DOHH2 (cell line): ENCODE measurements at regions not wholly inside any gene's neighbourhood (a gene's known extent, or its start where the extent isn't known, plus 50 kb on each side); places are given as distances from the start of the nearest gene placed in this dataset.

ENCODE experiments used
- H3F3A ChIP-seq: fragments of 200-600 bp; sonication (generic), shearing (Covaris generic); 2 replicates; pipeline ENCODE4 v1.6.0; 2016; ENCODE audit warnings: antibody characterized with exemption, mild to moderate bottlenecking; ENCODE audit not compliant: control insufficient read depth, insufficient read depth
- H3K27ac ChIP-seq: fragments of 200-600 bp; sonication (generic); 2 replicates; pipeline ENCODE4 v1.5.1; 2014; ENCODE audit warnings: low read depth, mild to moderate bottlenecking, low read length, moderate library complexity
- H3K27me3 ChIP-seq: fragments of 200-600 bp; sonication (generic); 2 replicates; pipeline ENCODE4 v1.6.1; 2014; ENCODE audit warnings: mild to moderate bottlenecking, low read length, mixed read lengths; ENCODE audit not compliant: control insufficient read depth
- H3K36me3 ChIP-seq: fragments of 200-600 bp; sonication (generic); 2 replicates; pipeline ENCODE4 v1.6.1; 2014; ENCODE audit warnings: mild to moderate bottlenecking, low read length, moderate library complexity, mixed read lengths; ENCODE audit not compliant: control insufficient read depth
- H3K4me1 ChIP-seq: fragments of 200-600 bp; sonication (generic); 2 replicates; pipeline ENCODE4 v1.6.1; 2014; ENCODE audit warnings: mild to moderate bottlenecking, low read length, mixed read lengths; ENCODE audit not compliant: control insufficient read depth
- H3K4me2 ChIP-seq: fragments of 200-600 bp; sonication (generic); 2 replicates; pipeline ENCODE4 v1.6.0; 2014; ENCODE audit warnings: mild to moderate bottlenecking, low read length, moderate library complexity
- H3K4me3 ChIP-seq: fragments of 200-600 bp; sonication (generic); 2 replicates; pipeline ENCODE4 v1.5.1; 2014; ENCODE audit warnings: mild to moderate bottlenecking, low read length, mixed read lengths
- H3K79me2 ChIP-seq: fragments of 200-600 bp; sonication (generic); 2 replicates; pipeline ENCODE4 v1.6.1; 2014; ENCODE audit warnings: mild to moderate bottlenecking, low read length, mixed read lengths; ENCODE audit not compliant: control insufficient read depth
- H3K9me2 ChIP-seq: fragments of 200-600 bp; sonication (generic); replicated peaks from 2 replicates; pipeline ENCODE4 v1.6.1; 2014; ENCODE audit warnings: mild to moderate bottlenecking, low read length, mixed read lengths; ENCODE audit not compliant: control insufficient read depth
- H3K9me3 ChIP-seq: fragments of 200-600 bp; sonication (generic); 2 replicates; pipeline ENCODE4 v1.6.1; 2014; ENCODE audit warnings: antibody characterized with exemption, low read length, mixed read lengths; ENCODE audit not compliant: control insufficient read depth, insufficient read depth
- H4K20me1 ChIP-seq: fragments of 200-600 bp; sonication (generic); 2 replicates; pipeline ENCODE4 v1.6.0; 2014; ENCODE audit warnings: low read depth, mild to moderate bottlenecking, antibody characterized with exemption, low read length, moderate library complexity; ENCODE audit not compliant: control insufficient read depth, insufficient read depth
- CTCF ChIP-seq: fragments of 200-600 bp; sonication (generic); IDR thresholded peaks from one replicate; pipeline ENCODE4 v1.5.1; 2014; ENCODE audit warnings: antibody characterized with exemption, mild to moderate bottlenecking, low read depth, low read length; ENCODE audit not compliant: poor library complexity, severe bottlenecking
- EZH2phosphoT487 ChIP-seq: fragments of 200-600 bp; sonication (generic); IDR thresholded peaks from 2 replicates; pipeline ENCODE4 v1.6.1; 2017; ENCODE audit warnings: borderline replicate concordance, mild to moderate bottlenecking, antibody characterized with exemption, low read length, moderate library complexity, mixed read lengths

GRCh38 chrX:20374900-20375438 is 108.3 kb upstream of the RPS6KA3 start:
- Histone ChIP-seq H4K20me1 (no peaks in the 10 kb centered on the region), H3K4me1 (peaks cover 10% of the 10 kb centered on the region), H3K4me2 (peak overlapping the region; percentile 18; the same call in 1 of the 2 replicates), H3K9me3 (no peaks in the 10 kb centered on the region), H3K79me2 (no peaks in the 10 kb centered on the region), H3K36me3 (no peaks in the 10 kb centered on the region), H3K9me2 (no peaks in the 10 kb centered on the region), H3K27me3 (no peaks in the 10 kb centered on the region), H3K4me3 (no peak overlapping the region), H3F3A (no peaks in the 10 kb centered on the region; the same call in 1 of the 2 replicates), H3K27ac (no peak overlapping the region)
- no peak for TF ChIP-seq EZH2phosphoT487
- TF ChIP-seq CTCF = no peak

GRCh38 chrX:20374450-20374849 is 107.7 kb upstream of the RPS6KA3 start:
- no peak overlapping the region for H3K27ac ChIP-seq
- no peaks in the 10 kb centered on the region for H3K9me3 ChIP-seq
- H3F3A ChIP-seq = no peaks in the 10 kb centered on the region; the same call in 1 of the 2 replicates
- no peak overlapping the region for H3K4me3 ChIP-seq
- H3K9me2 ChIP-seq = no peaks in the 10 kb centered on the region
- no peaks in the 10 kb centered on the region for H3K36me3 ChIP-seq
- no peaks in the 10 kb centered on the region for H4K20me1 ChIP-seq
- H3K4me1 ChIP-seq = peaks cover 10% of the 10 kb centered on the region
- no peak overlapping the region for H3K4me2 ChIP-seq
- H3K79me2 ChIP-seq = no peaks in the 10 kb centered on the region
- TF ChIP-seq EZH2phosphoT487 (no peak), CTCF (no peak)
- no peaks in the 10 kb centered on the region for H3K27me3 ChIP-seq

GRCh38 chrX:20373063-20373462 is 106.4 kb upstream of the RPS6KA3 start:
- TF ChIP-seq EZH2phosphoT487 (no peak), CTCF (no peak)
- H3K79me2 ChIP-seq = no peaks in the 10 kb centered on the region
- peaks cover 10% of the 10 kb centered on the region for H3K4me1 ChIP-seq
- no peaks in the 10 kb centered on the region for H3K9me3 ChIP-seq
- no peaks in the 10 kb centered on the region; the same call in 1 of the 2 replicates for H3F3A ChIP-seq
- H3K36me3 ChIP-seq = no peaks in the 10 kb centered on the region
- no peak overlapping the region for H3K27ac ChIP-seq
- no peaks in the 10 kb centered on the region for H3K27me3 ChIP-seq
- no peak overlapping the region for H3K4me3 ChIP-seq
- H4K20me1 ChIP-seq = no peaks in the 10 kb centered on the region
- no peaks in the 10 kb centered on the region for H3K9me2 ChIP-seq
- no peak overlapping the region for H3K4me2 ChIP-seq

- TF ChIP-seq CTCF (no peak), EZH2phosphoT487 (no peak)
- no peaks in the 10 kb centered on the region for H4K20me1 ChIP-seq
- peaks cover 10% of the 10 kb centered on the region for H3K4me1 ChIP-seq
- H3K27me3 ChIP-seq = no peaks in the 10 kb centered on the region
- no peaks in the 10 kb centered on the region for H3K9me3 ChIP-seq
- H3K27ac ChIP-seq = no peak overlapping the region
- H3K4me3 ChIP-seq = no peak overlapping the region
- H3K79me2 ChIP-seq = no peaks in the 10 kb centered on the region
- no peaks in the 10 kb centered on the region; the same call in 1 of the 2 replicates for H3F3A ChIP-seq
- H3K36me3 ChIP-seq = no peaks in the 10 kb centered on the region
- H3K9me2 ChIP-seq = no peaks in the 10 kb centered on the region
- no peak overlapping the region for H3K4me2 ChIP-seq
These were observed 105.8 kb upstream of the RPS6KA3 start for GRCh38 chrX:20372533-20372932.
